ENCODE measurements at regions not wholly inside any gene's neighbourhood (a gene's known extent, or its start where the extent isn't known, plus 50 kb on each side); places are given as distances from the start of the nearest gene placed in this dataset.

- Histone ChIP-seq H3K9me3 (replicated peaks; ENCODE audit: control insufficient read depth, insufficient read depth, low read length) (peaks cover 2% of the 10 kb centered on the region), H3K4me1 (ENCODE audit: control insufficient read depth, extremely low read depth, insufficient read depth, low read length) (no peaks in the 10 kb centered on the region), H3K4me2 (ENCODE audit: insufficient read depth, low read length) (no peak overlapping the region), H3K27ac (ENCODE audit: insufficient read depth, low read depth, low read length) (no peak overlapping the region), H3K79me2 (ENCODE audit: control insufficient read depth, insufficient read depth, low read length) (no peaks in the 10 kb centered on the region), H3K36me3 (ENCODE audit: control insufficient read depth in 2 of 2, extremely low read depth in 1 of 2, insufficient read depth in 2 of 2, low read length in 2 of 2) (no peaks in the 10 kb centered on the region), H3K4me3 (replicated peaks in 1 of 3; ENCODE audit: insufficient read depth in 1 of 3, low read depth in 1 of 3, low read length in 3 of 3) (no peak overlapping the region), H3K9me1 (replicated peaks; ENCODE audit: control insufficient read depth, extremely low read depth, insufficient read depth, low read length) (no peaks in the 10 kb centered on the region), H2AFZ (ENCODE audit: low read depth, low read length) (no peak overlapping the region), H3K9ac (replicated peaks; ENCODE audit: extremely low read depth, insufficient read depth, low read length) (no peak overlapping the region), H4K20me1 (replicated peaks; ENCODE audit: control insufficient read depth, extremely low read depth, insufficient read depth, low read length) (no peaks in the 10 kb centered on the region), H3K27me3 (ENCODE audit: control insufficient read depth in 2 of 2, insufficient read depth in 2 of 2, low read length in 2 of 2) (no peaks in the 10 kb centered on the region)
- intact Hi-C loops (cut with micrococcal nuclease) (no loop called here), dilution Hi-C loops (cut with MboI; ENCODE audit: extremely low pct_ligation_motif_present, low sequenced_read_pairs) (no loop called here)
- ChIA-PET CTCF (no interaction called here), POLR2A (no interaction called here)
- DNase-seq (ENCODE audit: low read depth, low spot score): no peak
- TF ChIP-seq POLR2AphosphoS5 (IDR thresholded peaks at IDR 0.05; ENCODE audit: insufficient read depth, low read depth, low read length) (no peak), MYC (IDR thresholded peaks at IDR 0.05; ENCODE audit: low read depth, low read length) (no peak), POLR2A (IDR thresholded peaks at IDR 0.05; ENCODE audit: low read depth, low read length) (no peak), JUN (IDR thresholded peaks at IDR 0.05; ENCODE audit: borderline replicate concordance, insufficient read depth, insufficient read length, low read depth) (no peak), EZH2 (IDR thresholded peaks at IDR 0.05; ENCODE audit: borderline replicate concordance, low read depth, low read length, severe bottlenecking) (no peak), CTCF (IDR thresholded peaks at IDR 0.05; ENCODE audit: extremely low read depth in 1 of 2, insufficient read depth in 1 of 2, low read depth in 1 of 2, low read length in 2 of 2) (no peak), GATA2 (IDR thresholded peaks at IDR 0.05; ENCODE audit: insufficient read depth, insufficient read length, low read depth, low read length) (no peak), MAX (IDR thresholded peaks at IDR 0.05; ENCODE audit: insufficient read depth, insufficient read length) (no peak), FOS (IDR thresholded peaks at IDR 0.05; ENCODE audit: borderline replicate concordance, insufficient read depth, low read length) (no peak)
- no peak for FAIRE-seq
- BruUV-seq (replicated peaks): no TSS peak
Observed at GRCh38 chr16:9594946-9595345, 503.5 kb downstream of the HAPSTR1 start.
